ENCODE measurements at regions not wholly inside any gene's neighbourhood (a gene's known extent, or its start where the extent isn't known, plus 50 kb on each side); places are given as distances from the start of the nearest gene placed in this dataset.

DNA sequence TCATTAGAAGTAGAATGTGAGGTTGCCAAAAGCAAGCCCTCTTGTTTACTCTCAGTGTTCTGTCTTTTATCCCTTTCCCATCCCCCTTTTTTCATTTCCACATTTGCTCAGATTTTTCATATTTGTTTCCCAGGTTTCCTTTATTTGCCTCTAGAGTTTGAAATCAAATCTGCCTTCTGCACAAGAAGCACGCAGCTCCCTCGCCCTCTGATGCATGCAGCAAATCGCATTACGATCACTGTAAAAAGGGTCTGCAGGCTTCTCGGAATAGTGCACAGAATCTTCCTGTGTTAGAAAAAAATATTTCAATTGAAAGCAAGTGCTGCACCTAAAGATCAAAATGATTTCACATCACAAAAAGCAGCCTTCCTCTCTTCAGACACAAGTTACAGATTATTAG is 129.0 kb downstream of the GPAM start:
- no peaks in the 10 kb centered on the region for H3K4me1 ChIP-seq (ENCODE audit: control insufficient read depth in 3 of 3, insufficient read depth in 2 of 3, low read depth in 1 of 3, low read length in 2 of 3)
- H3K4me3 ChIP-seq (ENCODE audit: low read depth in 1 of 3, low read length in 3 of 3) = no peak overlapping the region
- H3K27ac ChIP-seq (ENCODE audit: low read depth in 1 of 3, low read length in 2 of 3) = no peak overlapping the region
- no peaks in the 10 kb centered on the region for H3K9me3 ChIP-seq (ENCODE audit: control insufficient read depth in 2 of 2, insufficient read depth in 1 of 2, low read depth in 1 of 2, low read length in 1 of 2)
- no peak for FAIRE-seq
- WGBS, 3 donors = 85 to 94% (median 91%) methylated on average over 5 of the region's 5 CpGs
- DNase-seq = no peak
- no peaks in the 10 kb centered on the region for H3K27me3 ChIP-seq (ENCODE audit: control insufficient read depth in 3 of 3, insufficient read depth in 3 of 3, low read length in 3 of 3)
- H3K36me3 ChIP-seq (ENCODE audit: control insufficient read depth in 3 of 3, insufficient read depth in 2 of 3, low read depth in 1 of 3, low read length in 3 of 3) = no peaks in the 10 kb centered on the region

DNA sequence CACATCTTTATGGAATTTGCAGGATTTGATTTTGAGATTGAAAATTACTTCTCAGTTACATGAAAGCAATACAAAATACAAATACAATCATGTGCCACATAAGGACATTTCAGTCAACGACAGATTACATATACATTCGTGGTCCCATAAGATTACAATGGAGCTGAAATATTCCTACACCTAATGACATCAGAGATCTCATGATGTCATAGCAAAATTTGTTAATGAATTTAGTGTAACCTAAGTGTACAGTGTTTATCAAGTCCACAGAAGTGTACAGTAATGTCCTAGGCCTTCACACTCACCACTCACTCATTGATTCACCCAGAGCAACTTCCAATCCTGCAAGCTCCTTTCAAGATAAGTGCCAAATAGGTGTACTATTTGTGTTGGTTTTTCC is 126.5 kb downstream of the GPAM start:
- Histone ChIP-seq H3K36me3 (ENCODE audit: control insufficient read depth in 3 of 3, insufficient read depth in 2 of 3, low read depth in 1 of 3, low read length in 3 of 3) (no peaks in the 10 kb centered on the region), H3K27ac (ENCODE audit: low read depth in 1 of 3, low read length in 2 of 3) (no peak overlapping the region), H3K4me3 (ENCODE audit: low read depth in 1 of 3, low read length in 3 of 3) (no peak overlapping the region), H3K27me3 (ENCODE audit: control insufficient read depth in 3 of 3, insufficient read depth in 3 of 3, low read length in 3 of 3) (no peaks in the 10 kb centered on the region), H3K9me3 (ENCODE audit: control insufficient read depth in 2 of 2, insufficient read depth in 1 of 2, low read depth in 1 of 2, low read length in 1 of 2) (no peaks in the 10 kb centered on the region), H3K4me1 (ENCODE audit: control insufficient read depth in 3 of 3, insufficient read depth in 2 of 3, low read depth in 1 of 3, low read length in 2 of 3) (no peaks in the 10 kb centered on the region)
- 82 to 89% (median 82%) methylated on average over 2 of the region's 2 CpGs for WGBS, 3 donors
- FAIRE-seq (no peak), DNase-seq (no peak)

DNA sequence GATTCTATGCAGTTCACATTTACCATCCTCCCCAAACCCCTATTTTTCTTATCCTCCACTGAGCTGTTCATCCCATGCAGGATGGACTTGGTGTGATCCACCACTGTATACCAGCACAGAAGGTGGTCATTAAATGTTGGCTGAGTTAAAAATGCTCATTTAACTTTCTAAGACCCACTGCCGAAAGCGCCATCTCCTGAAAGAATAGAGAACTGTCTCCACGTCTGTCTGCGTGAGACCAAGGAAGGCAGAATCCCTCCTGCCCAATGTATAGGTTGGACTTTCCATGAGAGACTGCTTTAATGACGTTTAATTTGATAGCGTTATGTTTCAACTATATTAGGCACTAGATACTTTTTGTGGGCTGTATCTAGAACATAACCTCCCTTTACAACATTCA is 124.3 kb downstream of the GPAM start:
- H3K36me3 ChIP-seq (ENCODE audit: control insufficient read depth in 3 of 3, insufficient read depth in 2 of 3, low read depth in 1 of 3, low read length in 3 of 3) = no peaks in the 10 kb centered on the region
- WGBS, 3 donors = 75 to 82% (median 79%) methylated on average over 6 of the region's 6 CpGs
- FAIRE-seq (no peak), DNase-seq (no peak)
- no peaks in the 10 kb centered on the region for H3K9me3 ChIP-seq (ENCODE audit: control insufficient read depth in 2 of 2, insufficient read depth in 1 of 2, low read depth in 1 of 2, low read length in 1 of 2)
- no peaks in the 10 kb centered on the region for H3K27me3 ChIP-seq (ENCODE audit: control insufficient read depth in 3 of 3, insufficient read depth in 3 of 3, low read length in 3 of 3)
- H3K27ac ChIP-seq (ENCODE audit: low read depth in 1 of 3, low read length in 2 of 3) = no peak overlapping the region
- H3K4me3 ChIP-seq (ENCODE audit: low read depth in 1 of 3, low read length in 3 of 3) = no peak overlapping the region
- no peaks in the 10 kb centered on the region for H3K4me1 ChIP-seq (ENCODE audit: control insufficient read depth in 3 of 3, insufficient read depth in 2 of 3, low read depth in 1 of 3, low read length in 2 of 3)

DNA sequence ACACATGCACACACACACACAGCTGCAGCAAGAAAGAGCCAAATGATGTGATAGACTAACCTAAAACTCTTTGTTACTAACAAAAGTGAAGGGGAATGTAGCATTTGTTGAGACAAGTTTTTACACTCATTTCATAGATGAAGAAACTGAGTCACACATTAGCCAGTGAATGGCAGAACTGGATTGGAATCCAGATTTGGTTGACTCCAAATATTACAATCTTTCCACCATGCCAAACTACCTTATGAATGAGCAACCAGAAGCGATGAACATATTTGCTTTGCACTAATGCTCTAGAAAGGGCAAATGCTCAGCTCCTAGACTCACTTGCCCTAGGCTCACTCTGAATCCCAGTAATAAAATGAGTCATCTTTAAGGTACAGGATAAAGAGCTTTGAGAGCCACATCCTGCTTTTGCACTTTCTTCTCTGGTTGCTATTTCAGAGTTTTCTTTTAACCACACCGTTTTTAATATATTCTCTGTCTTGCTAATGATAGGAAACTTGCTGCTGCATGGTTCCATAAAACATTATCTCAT is 111.9 kb downstream of the GPAM start:
- no peaks in the 10 kb centered on the region for H3K4me1 ChIP-seq (ENCODE audit: control insufficient read depth in 3 of 3, insufficient read depth in 2 of 3, low read depth in 1 of 3, low read length in 2 of 3)
- no peaks in the 10 kb centered on the region for H3K27me3 ChIP-seq (ENCODE audit: control insufficient read depth in 3 of 3, insufficient read depth in 3 of 3, low read length in 3 of 3)
- FAIRE-seq = no peak
- no peak overlapping the region for H3K4me3 ChIP-seq (ENCODE audit: low read depth in 1 of 3, low read length in 3 of 3)
- H3K36me3 ChIP-seq (ENCODE audit: control insufficient read depth in 3 of 3, insufficient read depth in 2 of 3, low read depth in 1 of 3, low read length in 3 of 3) = no peaks in the 10 kb centered on the region
- 61 to 80% (median 61%) methylated on average over 2 of the region's 2 CpGs for WGBS, 3 donors
- H3K27ac ChIP-seq (ENCODE audit: low read depth in 1 of 3, low read length in 2 of 3) = no peak overlapping the region
- H3K9me3 ChIP-seq (ENCODE audit: control insufficient read depth in 2 of 2, insufficient read depth in 1 of 2, low read depth in 1 of 2, low read length in 1 of 2) = no peaks in the 10 kb centered on the region
- peak in 1 of 2 donors; percentile 20 for DNase-seq

DNA sequence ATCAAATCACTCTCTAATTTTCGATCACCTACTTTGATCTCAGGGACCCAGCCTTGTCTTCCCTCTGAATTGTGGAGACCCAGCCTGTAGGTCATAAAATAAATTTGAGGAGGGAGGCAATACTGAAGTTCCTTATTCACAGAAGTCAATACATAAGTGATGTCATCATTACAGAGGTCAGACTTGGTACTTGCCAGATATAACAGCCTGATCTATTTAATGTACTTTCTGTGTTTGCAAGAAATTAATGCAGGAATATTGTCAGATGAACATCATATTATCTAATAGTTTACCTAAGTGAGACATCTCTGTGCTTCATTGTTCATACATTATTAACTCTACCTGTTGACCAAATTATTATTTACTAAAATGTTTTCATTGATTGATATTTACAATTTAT is 105.6 kb downstream of the GPAM start:
- no peak overlapping the region for H3K4me3 ChIP-seq (ENCODE audit: low read depth in 1 of 3, low read length in 3 of 3)
- no peak for DNase-seq
- no peaks in the 10 kb centered on the region for H3K27me3 ChIP-seq (ENCODE audit: control insufficient read depth in 3 of 3, insufficient read depth in 3 of 3, low read length in 3 of 3)
- no peaks in the 10 kb centered on the region for H3K36me3 ChIP-seq (ENCODE audit: control insufficient read depth in 3 of 3, insufficient read depth in 2 of 3, low read depth in 1 of 3, low read length in 3 of 3)
- H3K27ac ChIP-seq (ENCODE audit: low read depth in 1 of 3, low read length in 2 of 3) = no peak overlapping the region
- 57 to 75% (median 61%) methylated on average over 1 of the region's 1 CpG for WGBS, 3 donors
- H3K9me3 ChIP-seq (ENCODE audit: control insufficient read depth in 2 of 2, insufficient read depth in 1 of 2, low read depth in 1 of 2, low read length in 1 of 2) = no peaks in the 10 kb centered on the region
- no peak for FAIRE-seq
- no peaks in the 10 kb centered on the region for H3K4me1 ChIP-seq (ENCODE audit: control insufficient read depth in 3 of 3, insufficient read depth in 2 of 3, low read depth in 1 of 3, low read length in 2 of 3)

DNA sequence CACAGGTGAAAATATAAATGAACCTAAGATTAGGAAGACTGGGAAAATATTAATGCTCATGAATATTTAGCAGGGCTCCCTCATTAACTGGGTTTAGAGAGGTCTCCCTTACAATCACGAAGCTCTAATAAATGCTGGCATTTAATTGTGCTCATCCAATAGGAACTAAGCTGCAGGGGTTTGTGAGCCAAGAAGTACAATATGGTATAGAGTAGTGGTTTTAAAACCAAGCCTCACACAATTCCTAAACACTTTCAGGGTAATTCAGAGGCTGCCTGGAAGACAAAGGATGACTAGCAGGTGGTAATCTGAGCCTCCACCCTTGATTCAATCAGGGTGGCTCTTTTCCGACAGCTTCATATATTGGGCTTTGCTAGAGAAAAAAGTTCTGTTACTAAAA is 103.3 kb downstream of the GPAM start:
- FAIRE-seq (no peak), DNase-seq (no peak)
- Histone ChIP-seq H3K27me3 (ENCODE audit: control insufficient read depth in 3 of 3, insufficient read depth in 3 of 3, low read length in 3 of 3) (no peaks in the 10 kb centered on the region), H3K9me3 (ENCODE audit: control insufficient read depth in 2 of 2, insufficient read depth in 1 of 2, low read depth in 1 of 2, low read length in 1 of 2) (no peaks in the 10 kb centered on the region), H3K27ac (ENCODE audit: low read depth in 1 of 3, low read length in 2 of 3) (no peak overlapping the region), H3K4me1 (ENCODE audit: control insufficient read depth in 3 of 3, insufficient read depth in 2 of 3, low read depth in 1 of 3, low read length in 2 of 3) (peaks cover 0 to 2% (median 0%) of the 10 kb centered on the region in 3 donors), H3K4me3 (ENCODE audit: low read depth in 1 of 3, low read length in 3 of 3) (no peak overlapping the region), H3K36me3 (ENCODE audit: control insufficient read depth in 3 of 3, insufficient read depth in 2 of 3, low read depth in 1 of 3, low read length in 3 of 3) (no peaks in the 10 kb centered on the region)
- WGBS, 3 donors = 68 to 94% (median 85%) methylated on average over 2 of the region's 2 CpGs

DNA sequence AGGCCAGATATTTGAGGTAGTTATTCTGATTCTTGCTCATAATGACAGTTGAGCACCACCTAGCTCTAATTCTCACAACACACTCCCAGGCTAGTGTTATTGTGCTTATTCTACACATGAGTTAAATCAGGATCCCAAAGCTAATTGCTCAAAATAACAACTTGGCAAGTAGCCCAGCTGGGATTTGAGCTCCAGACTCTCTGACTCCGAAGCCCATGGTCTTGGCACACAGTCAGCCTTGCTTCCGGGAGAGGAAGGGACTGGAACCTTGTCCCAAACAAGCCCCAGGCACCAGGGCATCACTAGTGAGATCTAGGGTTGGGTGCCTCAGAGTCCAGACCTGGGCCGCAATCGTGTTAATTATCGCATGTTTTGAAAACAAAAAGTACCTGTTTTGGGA is 101.4 kb downstream of the GPAM start:
- Histone ChIP-seq H3K27ac (ENCODE audit: low read depth in 1 of 3, low read length in 2 of 3) (no peak overlapping the region), H3K9me3 (ENCODE audit: control insufficient read depth in 2 of 2, insufficient read depth in 1 of 2, low read depth in 1 of 2, low read length in 1 of 2) (no peaks in the 10 kb centered on the region), H3K4me1 (ENCODE audit: control insufficient read depth in 3 of 3, insufficient read depth in 2 of 3, low read depth in 1 of 3, low read length in 2 of 3) (peaks cover 0 to 2% (median 0%) of the 10 kb centered on the region in 3 donors), H3K4me3 (ENCODE audit: low read depth in 1 of 3, low read length in 3 of 3) (no peak overlapping the region), H3K27me3 (ENCODE audit: control insufficient read depth in 3 of 3, insufficient read depth in 3 of 3, low read length in 3 of 3) (no peaks in the 10 kb centered on the region), H3K36me3 (ENCODE audit: control insufficient read depth in 3 of 3, insufficient read depth in 2 of 3, low read depth in 1 of 3, low read length in 3 of 3) (no peaks in the 10 kb centered on the region)
- FAIRE-seq = no peak
- peak; percentile 11 to 27 for DNase-seq
- 37 to 61% (median 57%) methylated on average over 5 of the region's 5 CpGs for WGBS, 3 donors

DNA sequence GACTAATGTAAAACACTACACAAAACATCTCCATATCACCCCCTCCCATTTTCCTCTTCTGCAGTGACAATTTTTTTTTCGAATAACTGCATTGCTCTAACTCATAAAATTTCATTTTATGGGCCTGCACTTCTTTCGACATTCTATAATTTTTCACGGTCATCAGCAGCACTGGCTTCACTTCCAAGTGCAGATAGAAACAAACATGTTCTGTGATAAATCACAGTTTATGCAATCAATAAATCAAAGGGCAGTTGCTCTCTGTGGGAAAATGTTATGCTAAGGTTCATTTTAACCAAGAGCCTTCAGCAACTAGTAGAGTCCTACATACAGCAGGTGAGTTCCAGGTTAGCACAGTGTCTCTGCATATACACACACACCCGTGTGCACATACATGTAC is 100.1 kb downstream of the GPAM start:
- Histone ChIP-seq H3K36me3 (ENCODE audit: control insufficient read depth in 3 of 3, insufficient read depth in 2 of 3, low read depth in 1 of 3, low read length in 3 of 3) (no peaks in the 10 kb centered on the region), H3K9me3 (ENCODE audit: control insufficient read depth in 2 of 2, insufficient read depth in 1 of 2, low read depth in 1 of 2, low read length in 1 of 2) (no peaks in the 10 kb centered on the region), H3K27me3 (ENCODE audit: control insufficient read depth in 3 of 3, insufficient read depth in 3 of 3, low read length in 3 of 3) (no peaks in the 10 kb centered on the region), H3K4me3 (ENCODE audit: low read depth in 1 of 3, low read length in 3 of 3) (no peak overlapping the region), H3K4me1 (ENCODE audit: control insufficient read depth in 3 of 3, insufficient read depth in 2 of 3, low read depth in 1 of 3, low read length in 2 of 3) (peaks cover 0 to 2% (median 0%) of the 10 kb centered on the region in 3 donors), H3K27ac (ENCODE audit: low read depth in 1 of 3, low read length in 2 of 3) (no peak overlapping the region)
- DNase-seq = peak in 1 of 2 donors; percentile 37
- 24 to 54% (median 26%) methylated on average over 4 of the region's 4 CpGs for WGBS, 3 donors
- FAIRE-seq = no peak

DNA sequence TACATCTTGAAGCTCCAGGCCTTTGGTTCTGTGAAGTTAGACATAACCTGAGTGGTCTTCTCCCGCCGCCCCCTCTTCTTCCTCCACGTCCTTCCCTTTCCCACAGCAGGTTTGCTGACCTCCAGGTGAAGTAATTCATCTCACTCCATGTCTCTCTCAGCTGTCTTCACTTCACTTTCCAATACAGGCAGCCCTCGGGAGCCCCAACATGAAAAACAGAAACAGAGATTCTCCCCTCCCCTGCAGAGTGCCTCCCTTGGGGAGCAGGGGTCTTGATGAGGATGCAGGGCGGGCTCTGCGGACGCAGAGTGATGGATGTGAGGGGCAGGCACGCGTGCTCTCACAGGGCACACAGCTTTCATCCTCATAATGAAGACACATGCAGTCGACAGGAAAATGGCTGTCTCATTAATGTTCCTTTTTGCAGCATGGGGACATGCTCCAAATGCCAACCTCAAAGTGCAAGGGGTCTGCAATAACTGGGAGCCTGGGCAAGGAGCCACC is 95.6 kb downstream of the GPAM start:
- Histone ChIP-seq H3K9me3 (ENCODE audit: control insufficient read depth in 2 of 2, insufficient read depth in 1 of 2, low read depth in 1 of 2, low read length in 1 of 2) (no peaks in the 10 kb centered on the region), H3K4me1 (ENCODE audit: control insufficient read depth in 3 of 3, insufficient read depth in 2 of 3, low read depth in 1 of 3, low read length in 2 of 3) (peaks cover 0 to 2% (median 0%) of the 10 kb centered on the region in 3 donors), H3K4me3 (ENCODE audit: low read depth in 1 of 3, low read length in 3 of 3) (no peak overlapping the region), H3K27me3 (ENCODE audit: control insufficient read depth in 3 of 3, insufficient read depth in 3 of 3, low read length in 3 of 3) (no peaks in the 10 kb centered on the region), H3K36me3 (ENCODE audit: control insufficient read depth in 3 of 3, insufficient read depth in 2 of 3, low read depth in 1 of 3, low read length in 3 of 3) (no peaks in the 10 kb centered on the region), H3K27ac (ENCODE audit: low read depth in 1 of 3, low read length in 2 of 3) (no peak overlapping the region)
- no peak for FAIRE-seq
- DNase-seq = no peak
- 83 to 89% (median 84%) methylated on average over 10 of the region's 10 CpGs for WGBS, 3 donors

Measured in small intestine (tissue), 7 donors.